ENCODE measurements at regions not wholly inside any gene's neighbourhood (a gene's known extent, or its start where the extent isn't known, plus 50 kb on each side); places are given as distances from the start of the nearest gene placed in this dataset.

- Histone ChIP-seq H3K27ac (ENCODE audit: insufficient read depth, low read depth, low read length) (no peak overlapping the region), H3K4me1 (ENCODE audit: control insufficient read depth, extremely low read depth, insufficient read depth, low read length) (peaks cover 10% of the 10 kb centered on the region), H3K79me2 (ENCODE audit: control insufficient read depth, insufficient read depth, low read length) (no peaks in the 10 kb centered on the region), H3K27me3 (ENCODE audit: control insufficient read depth in 2 of 2, insufficient read depth in 2 of 2, low read length in 2 of 2) (no peaks in the 10 kb centered on the region), H3K4me2 (ENCODE audit: insufficient read depth, low read length) (no peak overlapping the region), H3K9me1 (replicated peaks; ENCODE audit: control insufficient read depth, extremely low read depth, insufficient read depth, low read length) (no peaks in the 10 kb centered on the region), H4K20me1 (replicated peaks; ENCODE audit: control insufficient read depth, extremely low read depth, insufficient read depth, low read length) (no peaks in the 10 kb centered on the region), H3K4me3 (replicated peaks in 1 of 3; ENCODE audit: insufficient read depth in 1 of 3, low read depth in 1 of 3, low read length in 3 of 3) (no peak overlapping the region), H3K36me3 (ENCODE audit: control insufficient read depth in 2 of 2, extremely low read depth in 1 of 2, insufficient read depth in 2 of 2, low read length in 2 of 2) (no peaks in the 10 kb centered on the region), H3K9ac (replicated peaks; ENCODE audit: extremely low read depth, insufficient read depth, low read length) (no peak overlapping the region), H3K9me3 (replicated peaks; ENCODE audit: control insufficient read depth, insufficient read depth, low read length) (no peaks in the 10 kb centered on the region), H2AFZ (ENCODE audit: low read depth, low read length) (no peak overlapping the region)
- no TSS peak for BruUV-seq (replicated peaks)
- dilution Hi-C loops (cut with MboI; ENCODE audit: extremely low pct_ligation_motif_present, low sequenced_read_pairs) (no loop called here), intact Hi-C loops (cut with micrococcal nuclease) (loop anchor here (2.0 kb wide), 1 partner anchor 55 kb away; no protein-coding TSS in a partner anchor)
- TF ChIP-seq CTCF (IDR thresholded peaks at IDR 0.05; ENCODE audit: extremely low read depth in 1 of 2, insufficient read depth in 1 of 2, low read depth in 1 of 2, low read length in 2 of 2) (no peak), GATA2 (IDR thresholded peaks at IDR 0.05; ENCODE audit: insufficient read depth, insufficient read length, low read depth, low read length) (peak; percentile 35)
- FAIRE-seq, result no peak
- POLR2A ChIA-PET, result no interaction called here
- CTCF ChIA-PET, result interaction anchor here (0.9 to 2.5 kb wide), 7 partner anchors 11 to 970 kb away, joined by 3 to 18 read pairs (median 7); no protein-coding TSS in a partner anchor
- DNase-seq (ENCODE audit: low read depth, low spot score), result no peak
Observed at GRCh38 chr2:234147335-234147861, 96.9 kb downstream of the SPP2 start.

GRCh38 chr2:234146087-234146826 is 95.8 kb downstream of the SPP2 start:
- H3K4me2 ChIP-seq (ENCODE audit: insufficient read depth, low read length), result peak overlapping the region; percentile 20
- no peaks in the 10 kb centered on the region for H3K36me3 ChIP-seq (ENCODE audit: control insufficient read depth in 2 of 2, extremely low read depth in 1 of 2, insufficient read depth in 2 of 2, low read length in 2 of 2)
- H4K20me1 ChIP-seq (replicated peaks; ENCODE audit: control insufficient read depth, extremely low read depth, insufficient read depth, low read length), result no peaks in the 10 kb centered on the region
- dilution Hi-C loops (cut with MboI; ENCODE audit: extremely low pct_ligation_motif_present, low sequenced_read_pairs) (no loop called here), intact Hi-C loops (cut with micrococcal nuclease) (loop anchor here (1.0 to 2.0 kb wide), 4 partner anchors 9 to 112 kb away; no protein-coding TSS in a partner anchor)
- POLR2A ChIA-PET, result no interaction called here
- DNase-seq (ENCODE audit: low read depth, low spot score) (peak; percentile 78), FAIRE-seq (peak; percentile 99)
- no peaks in the 10 kb centered on the region for H3K9me1 ChIP-seq (replicated peaks; ENCODE audit: control insufficient read depth, extremely low read depth, insufficient read depth, low read length)
- peak overlapping the region; percentile 78 for H3K27ac ChIP-seq (ENCODE audit: insufficient read depth, low read depth, low read length)
- no peak for TF ChIP-seq EZH2 (IDR thresholded peaks at IDR 0.05; ENCODE audit: borderline replicate concordance, low read depth, low read length, severe bottlenecking)
- peak; percentile 84 for TF ChIP-seq POLR2AphosphoS5 (IDR thresholded peaks at IDR 0.05; ENCODE audit: insufficient read depth, low read depth, low read length)
- peak; percentile 52 for TF ChIP-seq JUN (IDR thresholded peaks at IDR 0.05; ENCODE audit: borderline replicate concordance, insufficient read depth, insufficient read length, low read depth)
- no peak for TF ChIP-seq POLR2A (IDR thresholded peaks at IDR 0.05; ENCODE audit: low read depth, low read length)
- TF ChIP-seq GATA2 (IDR thresholded peaks at IDR 0.05; ENCODE audit: insufficient read depth, insufficient read length, low read depth, low read length), result peak; percentile 66
- no peak for TF ChIP-seq MYC (IDR thresholded peaks at IDR 0.05; ENCODE audit: low read depth, low read length)
- TF ChIP-seq FOS (IDR thresholded peaks at IDR 0.05; ENCODE audit: borderline replicate concordance, insufficient read depth, low read length), result peak; percentile 96
- TF ChIP-seq, protein P1, sequence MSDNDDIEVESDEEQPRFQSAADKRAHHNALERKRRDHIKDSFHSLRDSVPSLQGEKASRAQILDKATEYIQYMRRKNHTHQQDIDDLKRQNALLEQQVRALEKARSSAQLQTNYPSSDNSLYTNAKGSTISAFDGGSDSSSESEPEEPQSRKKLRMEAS (IDR thresholded peaks at IDR 0.05; ENCODE audit: insufficient read depth, insufficient read length), result no peak
- H3K4me3 ChIP-seq (replicated peaks in 1 of 3; ENCODE audit: insufficient read depth in 1 of 3, low read depth in 1 of 3, low read length in 3 of 3), result no peak overlapping the region
- CTCF ChIA-PET, result interaction anchor here (0.8 to 2.5 kb wide), 8 partner anchors 10 to 971 kb away, joined by 3 to 18 read pairs (median 6); no protein-coding TSS in a partner anchor
- H3K79me2 ChIP-seq (ENCODE audit: control insufficient read depth, insufficient read depth, low read length), result no peaks in the 10 kb centered on the region
- H3K9me3 ChIP-seq (replicated peaks; ENCODE audit: control insufficient read depth, insufficient read depth, low read length), result no peaks in the 10 kb centered on the region
- no peak overlapping the region for H2AFZ ChIP-seq (ENCODE audit: low read depth, low read length)
- no peaks in the 10 kb centered on the region for H3K27me3 ChIP-seq (ENCODE audit: control insufficient read depth in 2 of 2, insufficient read depth in 2 of 2, low read length in 2 of 2)
- peaks cover 10% of the 10 kb centered on the region for H3K4me1 ChIP-seq (ENCODE audit: control insufficient read depth, extremely low read depth, insufficient read depth, low read length)
- peak overlapping the region; percentile 0 for H3K9ac ChIP-seq (replicated peaks; ENCODE audit: extremely low read depth, insufficient read depth, low read length)
- no TSS peak for BruUV-seq (replicated peaks)
